GM19395 (cell line): ENCODE measurements at regions not wholly inside any gene's neighbourhood (a gene's known extent, or its start where the extent isn't known, plus 50 kb on each side); places are given as distances from the start of the nearest gene placed in this dataset.
A peak's percentile ranks its signal among the peaks of the same experiment; 100 is the strongest.

Experiments used
- ATAC-seq: cut with Tn5 transposase; IDR thresholded peaks from one replicate; pipeline ENCODE4 v1.9.1; 2021; ENCODE audit warnings: mild to moderate bottlenecking, moderate library complexity; ENCODE audit not compliant: unreplicated experiment

GRCh38 chr2:217629347-217629746 is 373.4 kb downstream of the TNS1 start:
- no peak for ATAC-seq

GRCh38 chr2:217628061-217628460 is 374.7 kb downstream of the TNS1 start:
- ATAC-seq = no peak

- ATAC-seq = no peak
These were observed 375.9 kb downstream of the TNS1 start for GRCh38 chr2:217626926-217627325.

- ATAC-seq = no peak
These were observed 377.1 kb downstream of the TNS1 start for GRCh38 chr2:217625557-217626169.

GRCh38 chr2:217623281-217623912 is 379.4 kb downstream of the TNS1 start:
- no peak for ATAC-seq

- no peak for ATAC-seq
These were observed 380.4 kb downstream of the TNS1 start for GRCh38 chr2:217622205-217623060.

GRCh38 chr2:217621391-217621801 is 381.4 kb downstream of the TNS1 start:
- no peak for ATAC-seq

GRCh38 chr2:217618744-217619143 is 384.1 kb downstream of the TNS1 start:
- ATAC-seq = no peak

- no peak for ATAC-seq
These were observed 385.2 kb downstream of the TNS1 start for GRCh38 chr2:217617616-217618022.

GRCh38 chr2:217616936-217617335 is 385.9 kb downstream of the TNS1 start:
- ATAC-seq = no peak

GRCh38 chr2:217615171-217615570 is 387.6 kb downstream of the TNS1 start:
- no peak for ATAC-seq

GRCh38 chr2:217614498-217614897 is 388.3 kb downstream of the TNS1 start:
- ATAC-seq = no peak

GRCh38 chr2:217614096-217614495 is 388.7 kb downstream of the TNS1 start:
- ATAC-seq = no peak

GRCh38 chr2:217612920-217613319 is 389.9 kb downstream of the TNS1 start:
- no peak for ATAC-seq

GRCh38 chr2:217612211-217612610 is 390.6 kb downstream of the TNS1 start:
- ATAC-seq = no peak

- no peak for ATAC-seq
These were observed 391.1 kb downstream of the TNS1 start for GRCh38 chr2:217611626-217612127.

- ATAC-seq = peak; percentile 8
These were observed 391.7 kb downstream of the TNS1 start for GRCh38 chr2:217611056-217611455.

GRCh38 chr2:217610401-217610814 is 392.4 kb downstream of the TNS1 start:
- peak; percentile 72 for ATAC-seq

GRCh38 chr2:217609952-217610351 is 392.8 kb downstream of the TNS1 start:
- no peak for ATAC-seq

GRCh38 chr2:217606296-217606695 is 396.5 kb downstream of the TNS1 start:
- no peak for ATAC-seq

- ATAC-seq = no peak
These were observed 398.1 kb downstream of the TNS1 start for GRCh38 chr2:217604527-217605194.
